ENCODE measurements at regions not wholly inside any gene's neighbourhood (a gene's known extent, or its start where the extent isn't known, plus 50 kb on each side); places are given as distances from the start of the nearest gene placed in this dataset.

- POLR2A ChIA-PET (ENCODE audit: unreplicated experiment) = no interaction called here
- no TSS peak for BruUV-seq (replicated peaks)
- Histone ChIP-seq H2AK9ac (replicated peaks; ENCODE audit: low read depth, low read length, poor library complexity) (no peak overlapping the region), H3K4me2 (ENCODE audit: low read depth, low read length) (no peak overlapping the region), H3K27ac (ENCODE audit: insufficient read depth, low read length) (no peak overlapping the region), H4K20me1 (ENCODE audit: insufficient read depth, low read length) (no peaks in the 10 kb centered on the region), H4K5ac (ENCODE audit: low read depth, low read length) (no peak overlapping the region), H2BK120ac (ENCODE audit: low read depth, low read length) (no peak overlapping the region), H3K9ac (ENCODE audit: low read depth, low read length) (no peak overlapping the region), H3K9me1 (ENCODE audit: insufficient read depth, low read length) (peaks cover 4% of the 10 kb centered on the region), H4K91ac (ENCODE audit: insufficient read depth, low read depth, low read length) (no peak overlapping the region), H2BK20ac (ENCODE audit: low read depth, low read length) (no peak overlapping the region), H3K56ac (ENCODE audit: extremely low read depth, insufficient read depth, low read length) (no peak overlapping the region), H2BK5ac (ENCODE audit: low read depth, low read length, poor library complexity, severe bottlenecking) (no peak overlapping the region), H3K18ac (ENCODE audit: low read depth, low read length) (no peak overlapping the region), H3K14ac (replicated peaks; ENCODE audit: low read depth, low read length) (no peak overlapping the region), H4K8ac (ENCODE audit: low read depth in 2 of 2, low read length in 2 of 2) (no peak overlapping the region), H3K4me3 (ENCODE audit: insufficient read depth, low read depth, low read length) (no peak overlapping the region), H3K23ac (ENCODE audit: low read depth, low read length) (no peak overlapping the region), H2BK15ac (ENCODE audit: low read depth, low read length) (no peak overlapping the region), H2AK5ac (ENCODE audit: low read depth, low read length) (no peak overlapping the region), H3K4ac (ENCODE audit: low read depth, low read length) (no peak overlapping the region), H3K9me3 (ENCODE audit: control insufficient read depth, insufficient read depth, low read length) (no peaks in the 10 kb centered on the region; the same call in 1 of the 2 replicates), H3K27me3 (ENCODE audit: control insufficient read depth, insufficient read depth, low read length) (no peaks in the 10 kb centered on the region), H3K4me1 (ENCODE audit: control insufficient read depth, insufficient read depth, low read length) (peaks cover 5% of the 10 kb centered on the region), H3K79me1 (ENCODE audit: low read depth in 1 of 2, low read length in 2 of 2) (no peaks in the 10 kb centered on the region), H2AFZ (replicated peaks; ENCODE audit: low read length, poor library complexity) (no peak overlapping the region), H3K36me3 (ENCODE audit: control insufficient read depth, insufficient read depth, low read length) (no peaks in the 10 kb centered on the region)
- ATAC-seq (ENCODE audit: low read depth) (no peak), DNase-seq (no peak)
- no CpG with 5 or more reads among the region's 2 CpGs for WGBS, 2 experiments (ENCODE audit: extremely low coverage in 2 of 2, insufficient read length in 1 of 2)
- dilution Hi-C loops (cut with HindIII; ENCODE audit: low sequenced_read_pairs, unreplicated experiment) (no loop called here), intact Hi-C loops (cut with micrococcal nuclease) (no loop called here), in situ Hi-C loops (cut with MboI; ENCODE audit: low sequenced_read_pairs) (no loop called here)
- TF ChIP-seq MAZ (IDR thresholded peaks at IDR 0.05; ENCODE audit: borderline replicate concordance, low read depth, low read length) (no peak), SMC3 (IDR thresholded peaks at IDR 0.05; ENCODE audit: low read depth, low read length) (no peak), CEBPB (IDR thresholded peaks at IDR 0.05; ENCODE audit: low read depth, low read length) (no peak), RAD21 (IDR thresholded peaks at IDR 0.05; ENCODE audit: low read length) (no peak), MAFK (IDR thresholded peaks at IDR 0.05; ENCODE audit: low read depth, low read length) (no peak)
- CTCF ChIA-PET = no interaction called here
Observed at GRCh38 chr10:31623947-31624346, 304.7 kb downstream of the ARHGAP12 start.
